A673 (cell line): ENCODE measurements at regions not wholly inside any gene's neighbourhood (a gene's known extent, or its start where the extent isn't known, plus 50 kb on each side); places are given as distances from the start of the nearest gene placed in this dataset.

Experiments used
- BruUV-seq: library from RNA; stranded (reverse); fragments of 400-500 nt; replicated peaks from 2 replicates; lab custom pipeline; 2021; lab: Mats Ljungman, UMichigan
- CTCF ChIA-PET: fragments of 300-600 bp; sonication (Branson Sonifier 250); formaldehyde crosslinking; loops from one replicate; lab custom pipeline; 2022; ENCODE audit warnings: antibody characterized with exemption; lab: Charles Lee
- POLR2A ChIA-PET: fragments of 300-600 bp; sonication (Branson Sonifier 250); formaldehyde crosslinking; loops from one replicate; lab custom pipeline; 2022; ENCODE audit warnings: antibody characterized with exemption; ENCODE audit not compliant: low non-redundant PET; lab: Charles Lee
- DNase-seq: peaks from one replicate; pipeline ENCODE4 v3.0.0-alpha.2; 2015; ENCODE audit warnings: low spot score
- H3K27ac ChIP-seq: fragments of 200-600 bp; sonication (generic); 2 replicates; pipeline ENCODE4 v1.5.1; 2016; ENCODE audit warnings: mixed run types, low read depth, mild to moderate bottlenecking, mixed read lengths, antibody characterized with exemption, low read length; ENCODE audit not compliant: poor library complexity, severe bottlenecking
- H3K27me3 ChIP-seq: fragments of 200-600 bp; sonication (generic); replicated peaks from 2 replicates; pipeline ENCODE4 v1.6.1; 2017; ENCODE audit warnings: mixed run types, low read depth, mild to moderate bottlenecking, mixed read lengths, antibody characterized with exemption, low read length; ENCODE audit not compliant: insufficient read depth, poor library complexity
- H3K36me3 ChIP-seq: fragments of 200-600 bp; sonication (generic); 2 replicates; pipeline ENCODE4 v1.6.1; 2016; ENCODE audit warnings: mixed run types, mild to moderate bottlenecking, mixed read lengths, antibody characterized with exemption, low read length; ENCODE audit not compliant: insufficient read depth, poor library complexity, severe bottlenecking
- H3K4me1 ChIP-seq: fragments of 200-600 bp; sonication (generic); 2 replicates; pipeline ENCODE4 v1.6.1; 2017; ENCODE audit warnings: mixed run types, mild to moderate bottlenecking, mixed read lengths, antibody characterized with exemption, low read length; ENCODE audit not compliant: insufficient read depth, poor library complexity, severe bottlenecking
- H3K4me3 ChIP-seq: fragments of 200-600 bp; sonication (generic); 2 replicates; pipeline ENCODE4 v1.5.1; 2016; ENCODE audit warnings: low read depth, mixed run types, mild to moderate bottlenecking, mixed read lengths, low read length; ENCODE audit not compliant: poor library complexity, severe bottlenecking
- H3K9me3 ChIP-seq: fragments of 200-600 bp; sonication (generic); 2 replicates; pipeline ENCODE4 v1.6.1; 2016; ENCODE audit warnings: mixed run types, low read depth, mild to moderate bottlenecking, mixed read lengths, antibody characterized with exemption, low read length; ENCODE audit not compliant: poor library complexity, severe bottlenecking
- EZH2 ChIP-seq: fragments of 200-600 bp; sonication (generic); IDR thresholded peaks from 2 replicates; pipeline ENCODE4 v1.6.1; 2017; ENCODE audit warnings: borderline replicate concordance, low read depth, mild to moderate bottlenecking, mixed read lengths, antibody characterized with exemption, low read length; ENCODE audit not compliant: poor library complexity, severe bottlenecking
- intact Hi-C: fragments of 100-400 bp; cut with micrococcal nuclease; formaldehyde crosslinking; loops from one replicate; pipeline ENCODE4 v1.10.0; 2022; ENCODE audit not compliant: unreplicated experiment
- TF ChIP-seq, protein P1 (sequence below): fragments of 300-800, 200-600 bp; sonication (generic); conservative IDR thresholded peaks from 2 replicates; pipeline ENCODE4 v1.5.1; 2017; ENCODE audit warnings: low read depth, mild to moderate bottlenecking, antibody characterized with exemption, low read length, moderate library complexity, mixed read lengths

DNA sequence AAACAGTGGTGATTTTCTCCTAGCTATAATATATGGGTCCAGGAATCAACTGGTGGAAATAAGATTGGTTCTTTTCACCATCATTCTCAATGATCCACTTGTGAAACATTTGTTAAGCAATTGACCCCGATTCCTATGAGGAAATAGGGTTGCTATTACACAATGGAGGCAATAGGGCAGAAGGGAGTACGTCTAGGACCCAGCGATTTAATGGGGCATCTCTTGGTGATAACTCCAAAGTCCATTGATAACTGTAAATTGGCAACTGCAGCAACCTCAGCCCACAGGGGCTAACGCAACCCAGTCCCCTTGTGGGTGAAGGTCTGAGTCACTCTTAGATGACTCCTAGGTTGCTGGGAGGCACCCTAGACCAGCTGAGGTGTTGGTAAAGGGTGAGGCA lies 62.5 kb upstream of the BARHL2 start:
- H3K36me3 ChIP-seq, result no peaks in the 10 kb centered on the region
- H3K27ac ChIP-seq, result no peak overlapping the region
- H3K27me3 ChIP-seq, result no peaks in the 10 kb centered on the region
- TF ChIP-seq EZH2, result no peak
- TF ChIP-seq, protein P1, sequence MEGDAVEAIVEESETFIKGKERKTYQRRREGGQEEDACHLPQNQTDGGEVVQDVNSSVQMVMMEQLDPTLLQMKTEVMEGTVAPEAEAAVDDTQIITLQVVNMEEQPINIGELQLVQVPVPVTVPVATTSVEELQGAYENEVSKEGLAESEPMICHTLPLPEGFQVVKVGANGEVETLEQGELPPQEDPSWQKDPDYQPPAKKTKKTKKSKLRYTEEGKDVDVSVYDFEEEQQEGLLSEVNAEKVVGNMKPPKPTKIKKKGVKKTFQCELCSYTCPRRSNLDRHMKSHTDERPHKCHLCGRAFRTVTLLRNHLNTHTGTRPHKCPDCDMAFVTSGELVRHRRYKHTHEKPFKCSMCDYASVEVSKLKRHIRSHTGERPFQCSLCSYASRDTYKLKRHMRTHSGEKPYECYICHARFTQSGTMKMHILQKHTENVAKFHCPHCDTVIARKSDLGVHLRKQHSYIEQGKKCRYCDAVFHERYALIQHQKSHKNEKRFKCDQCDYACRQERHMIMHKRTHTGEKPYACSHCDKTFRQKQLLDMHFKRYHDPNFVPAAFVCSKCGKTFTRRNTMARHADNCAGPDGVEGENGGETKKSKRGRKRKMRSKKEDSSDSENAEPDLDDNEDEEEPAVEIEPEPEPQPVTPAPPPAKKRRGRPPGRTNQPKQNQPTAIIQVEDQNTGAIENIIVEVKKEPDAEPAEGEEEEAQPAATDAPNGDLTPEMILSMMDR, result no peak
- DNase-seq, result no peak
- no peaks in the 10 kb centered on the region for H3K4me1 ChIP-seq
- BruUV-seq, result no TSS peak
- ChIA-PET POLR2A (interaction anchor here (0.6 kb wide), 1 partner anchor 1687 kb away, joined by 3 read pairs; no protein-coding TSS in a partner anchor), CTCF (no interaction called here)
- no peaks in the 10 kb centered on the region for H3K9me3 ChIP-seq
- no peak overlapping the region for H3K4me3 ChIP-seq
- intact Hi-C loops, result no loop called here

DNA sequence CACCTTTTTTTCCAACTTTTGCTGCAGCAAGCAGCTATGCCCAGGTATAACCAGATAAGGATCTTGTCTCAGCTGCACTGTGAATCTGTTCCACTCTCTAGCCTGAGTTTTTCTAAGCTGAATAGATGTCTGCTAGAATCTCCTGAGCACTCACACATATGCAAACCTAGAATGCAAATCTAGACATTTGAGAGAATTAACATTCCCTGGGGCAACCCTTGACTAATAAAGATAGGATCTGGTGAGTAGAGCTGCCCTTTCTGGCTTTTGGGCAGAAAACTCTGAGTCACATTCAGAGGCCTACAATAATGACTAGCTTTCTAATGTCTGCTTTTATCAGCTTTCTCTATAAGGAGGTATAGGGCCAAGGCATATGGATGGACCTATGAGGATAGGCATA lies 61.4 kb upstream of the BARHL2 start:
- CTCF ChIA-PET, result no interaction called here
- BruUV-seq, result no TSS peak

DNA sequence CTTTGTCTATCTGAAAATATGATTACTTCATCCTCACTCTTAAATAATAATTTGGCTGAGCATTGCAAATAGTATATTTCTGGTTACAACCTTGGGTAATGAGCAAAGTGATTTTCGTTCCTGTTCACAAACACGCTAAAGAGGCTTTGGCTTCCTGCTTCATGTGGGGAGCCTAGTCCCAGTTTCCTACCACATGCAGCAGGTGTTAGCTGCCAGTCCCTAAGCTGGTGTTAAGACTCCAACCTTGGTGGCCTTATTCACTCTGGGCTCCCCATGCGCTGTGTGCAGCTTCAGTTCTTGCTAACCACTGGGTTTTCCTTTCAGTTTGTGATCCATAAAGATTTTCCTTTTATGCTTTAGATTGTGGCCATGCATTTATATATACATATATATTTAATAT lies 56.7 kb upstream of the BARHL2 start:
- no peaks in the 10 kb centered on the region for H3K27me3 ChIP-seq
- H3K4me3 ChIP-seq, result no peak overlapping the region
- no peaks in the 10 kb centered on the region for H3K9me3 ChIP-seq
- BruUV-seq, result no TSS peak
- H3K4me1 ChIP-seq, result no peaks in the 10 kb centered on the region
- TF ChIP-seq, protein P1, result no peak
- no peak for TF ChIP-seq EZH2
- no peak overlapping the region for H3K27ac ChIP-seq
- H3K36me3 ChIP-seq, result no peaks in the 10 kb centered on the region
- CTCF ChIA-PET, result no interaction called here
- DNase-seq, result no peak
- intact Hi-C loops, result no loop called here
- POLR2A ChIA-PET, result no interaction called here

More for the DNA sequence above, 61.4 kb upstream of the BARHL2 start:
- Histone ChIP-seq H3K27me3 (no peaks in the 10 kb centered on the region), H3K27ac (no peak overlapping the region), H3K36me3 (no peaks in the 10 kb centered on the region), H3K4me3 (no peak overlapping the region), H3K9me3 (no peaks in the 10 kb centered on the region), H3K4me1 (no peaks in the 10 kb centered on the region)
- TF ChIP-seq, protein P1, result no peak
- no peak for TF ChIP-seq EZH2
- POLR2A ChIA-PET, result interaction anchor here (0.6 kb wide), 2 partner anchors 9 to 1213 kb away, joined by 3 read pairs; no protein-coding TSS in a partner anchor
- no peak for DNase-seq
- intact Hi-C loops, result no loop called here
